Myocyte (in vitro differentiated cells): ENCODE measurements at regions not wholly inside any gene's neighbourhood (a gene's known extent, or its start where the extent isn't known, plus 50 kb on each side); places are given as distances from the start of the nearest gene placed in this dataset.
"Not testable (repeated sequence)": the region's sequence is repeated elsewhere in the genome, so short reads cannot be mapped to it uniquely, and the experiment has no call there.

Source experiments
- DNase-seq: peaks from one replicate; pipeline ENCODE4 v3.0.0-alpha.2; 2012; ENCODE audit warnings: low read depth

DNA sequence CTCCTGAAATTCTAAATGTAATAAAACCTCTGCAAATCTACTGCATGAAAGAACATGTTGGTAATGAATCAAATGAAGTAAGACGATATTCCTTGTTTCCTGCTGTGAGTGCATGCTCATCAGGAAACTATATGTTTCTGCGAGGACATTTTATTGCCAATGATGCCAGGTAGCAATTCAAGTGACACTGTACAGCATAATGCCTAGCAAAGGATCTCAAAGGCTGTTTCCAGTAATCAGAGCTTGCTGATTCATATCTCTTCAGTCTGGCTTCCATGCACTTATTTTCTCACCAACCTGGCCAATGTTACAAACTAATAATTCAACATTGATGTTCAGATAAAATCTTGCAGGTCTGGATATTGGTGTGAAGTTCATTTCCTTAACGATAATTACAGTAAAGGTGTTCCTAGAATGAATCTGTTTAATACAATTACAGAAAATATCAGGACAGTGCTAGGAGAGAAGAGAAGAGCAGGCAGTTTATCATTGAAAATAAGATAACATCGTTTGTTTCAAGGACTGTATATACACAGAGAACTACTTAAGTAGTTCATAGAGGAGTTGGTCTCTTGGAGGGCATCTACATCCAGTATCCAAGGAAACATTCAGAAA is 568.5 kb upstream of the SOX11 start:
- no peak for DNase-seq

DNA sequence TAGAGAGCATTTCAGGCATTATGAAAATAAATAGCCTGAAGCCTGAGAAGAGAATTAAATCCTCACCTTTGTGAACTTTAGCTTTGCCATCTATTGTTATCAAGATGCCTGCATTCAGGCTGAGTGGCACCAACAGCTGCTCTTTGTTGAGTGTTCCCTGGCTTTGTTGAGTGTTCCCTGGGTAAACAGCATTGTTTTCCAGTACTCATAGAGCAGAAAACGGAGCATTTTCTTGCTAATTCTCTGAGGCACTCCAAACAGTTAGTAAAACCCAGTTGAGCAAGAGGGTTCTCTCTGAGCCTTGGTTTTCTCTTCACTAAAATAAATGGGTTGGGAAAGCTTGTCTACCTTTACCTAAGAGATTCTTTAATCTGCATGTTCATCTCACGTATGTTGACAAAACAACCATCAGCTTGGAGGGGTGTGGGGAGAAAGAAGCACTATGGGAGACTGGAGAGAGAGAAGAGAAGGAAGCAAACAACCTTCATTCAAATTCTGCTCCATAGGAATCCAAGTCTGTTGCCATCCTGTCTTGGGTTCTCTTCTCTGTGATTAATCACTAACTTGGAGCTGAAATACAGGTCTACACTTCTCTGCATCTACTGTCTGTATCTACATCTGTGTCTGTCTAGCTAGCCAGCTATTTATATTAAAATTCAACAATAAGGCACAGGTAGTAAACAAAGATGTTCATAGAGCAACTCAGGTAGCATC is 567.0 kb upstream of the SOX11 start:
- no peak for DNase-seq

DNA sequence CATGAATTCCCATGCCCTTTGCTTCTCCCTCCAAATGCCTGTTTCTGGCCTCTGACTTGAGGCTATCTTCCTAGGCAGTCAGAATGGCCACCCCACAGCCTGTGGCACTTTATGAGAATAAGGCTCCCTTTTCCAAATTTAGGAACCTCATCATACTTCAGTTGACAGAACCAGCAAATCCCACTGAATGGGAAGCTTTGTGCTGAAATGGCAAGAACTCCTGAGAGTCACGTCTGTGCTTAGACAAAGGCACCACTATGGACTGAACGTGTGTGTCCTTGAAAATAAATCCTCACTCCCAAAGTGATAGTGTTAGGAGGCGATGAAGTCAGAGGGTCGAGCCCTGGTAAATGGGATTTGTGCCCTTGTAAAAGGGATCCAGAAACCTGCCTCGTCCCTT is 559.9 kb upstream of the SOX11 start:
- DNase-seq, result no peak

- DNase-seq, result no peak
Observed at GRCh38 chr2:5140347-5140746, 551.8 kb upstream of the SOX11 start.

GRCh38 chr2:5144159-5144558 is 548.0 kb upstream of the SOX11 start:
- DNase-seq, result no peak

GRCh38 chr2:5145053-5145452 is 547.1 kb upstream of the SOX11 start:
- no peak for DNase-seq

DNA sequence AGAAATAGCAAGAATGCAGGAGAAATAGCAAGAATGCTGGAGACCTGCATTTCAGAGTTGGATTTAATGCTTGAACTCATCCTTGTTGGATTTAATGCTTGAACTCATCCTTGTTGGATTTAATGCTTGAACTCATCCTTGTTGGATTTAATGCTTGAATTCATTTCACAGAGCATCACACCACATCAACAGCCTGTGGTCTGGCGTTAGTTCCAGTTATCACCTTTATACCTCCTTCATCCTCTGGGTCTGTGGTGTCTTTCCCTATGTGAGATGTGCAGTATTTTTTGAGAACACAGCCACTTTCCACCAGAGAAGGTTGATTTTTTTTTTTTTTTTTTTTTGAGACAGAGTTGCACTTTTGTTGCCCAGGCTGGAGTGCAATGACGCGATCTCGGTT is 546.4 kb upstream of the SOX11 start:
- no peak for DNase-seq

GRCh38 chr2:5148392-5149085 is 543.6 kb upstream of the SOX11 start:
- no peak for DNase-seq

DNA sequence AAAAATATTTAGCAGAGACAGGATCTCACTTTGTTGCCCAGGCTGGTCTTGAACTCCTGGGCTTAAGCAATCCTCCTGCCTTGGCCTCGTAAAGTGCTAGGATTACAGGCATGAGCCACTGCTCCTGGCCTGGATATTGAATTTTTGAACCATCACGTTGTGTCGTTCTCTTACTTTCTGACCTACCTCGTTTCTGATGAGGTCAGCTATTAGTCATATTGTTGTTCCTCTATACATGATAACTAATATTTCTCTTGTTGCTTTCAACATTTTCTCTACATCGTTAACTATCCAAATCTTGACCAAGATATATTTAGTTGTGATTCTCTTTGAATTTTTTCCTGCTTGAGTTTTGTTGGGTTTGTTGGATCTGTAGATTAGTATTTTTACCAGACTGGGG is 541.3 kb upstream of the SOX11 start:
- DNase-seq, result no peak

- DNase-seq, result no peak
Observed at GRCh38 chr2:5164776-5165525, 527.2 kb upstream of the SOX11 start.

DNA sequence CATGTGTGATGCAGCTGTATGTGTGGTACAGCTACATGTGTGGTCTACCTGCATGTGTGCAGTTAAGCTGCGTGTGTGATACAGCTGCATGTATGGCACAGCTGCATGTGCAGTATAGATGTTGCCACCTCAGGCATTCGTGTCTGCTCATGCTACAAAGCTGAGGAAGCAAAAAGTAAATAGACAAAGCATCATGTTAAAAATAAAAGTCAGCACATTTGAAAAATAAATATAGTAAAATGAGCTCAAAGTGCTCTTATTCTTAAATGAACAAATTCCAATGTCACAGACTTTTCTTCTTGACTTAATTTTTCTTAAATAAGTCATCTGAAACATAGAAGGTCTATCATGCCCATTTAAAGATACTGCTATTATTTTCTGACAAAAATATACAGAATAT is 519.3 kb upstream of the SOX11 start:
- DNase-seq, result no peak

DNA sequence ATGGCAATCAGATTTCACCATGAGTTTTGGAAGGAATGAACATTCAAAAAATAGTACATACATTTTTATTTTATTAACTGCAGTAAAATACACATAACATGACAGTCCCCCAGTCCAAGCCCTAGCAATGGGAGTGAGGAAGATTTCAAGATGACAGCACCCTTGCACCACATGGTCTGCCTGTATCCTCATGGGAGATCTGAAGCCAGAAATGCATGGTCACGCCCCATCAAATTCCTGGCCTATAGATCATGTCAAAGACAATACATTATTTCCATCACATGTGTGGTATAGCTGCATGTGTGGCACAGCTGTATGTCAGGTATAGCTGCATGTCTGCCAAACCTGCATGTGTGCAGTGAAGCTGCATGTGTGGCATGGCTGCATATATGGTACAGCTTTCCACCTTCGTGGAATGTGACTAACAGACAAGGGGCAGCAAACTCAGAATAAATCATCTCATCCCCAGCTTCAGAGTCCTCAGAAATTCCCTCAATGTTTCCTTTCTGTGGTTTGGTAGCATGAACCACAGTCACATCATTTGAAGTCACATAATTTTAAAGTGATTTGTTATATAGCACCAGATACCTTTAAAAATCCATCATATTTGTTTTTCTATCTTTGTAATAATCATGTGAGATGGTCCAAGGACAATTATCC is 518.2 kb upstream of the SOX11 start:
- DNase-seq, result no peak

- DNase-seq, result no peak
Observed at GRCh38 chr2:5175231-5175630, 517.0 kb upstream of the SOX11 start.

DNA sequence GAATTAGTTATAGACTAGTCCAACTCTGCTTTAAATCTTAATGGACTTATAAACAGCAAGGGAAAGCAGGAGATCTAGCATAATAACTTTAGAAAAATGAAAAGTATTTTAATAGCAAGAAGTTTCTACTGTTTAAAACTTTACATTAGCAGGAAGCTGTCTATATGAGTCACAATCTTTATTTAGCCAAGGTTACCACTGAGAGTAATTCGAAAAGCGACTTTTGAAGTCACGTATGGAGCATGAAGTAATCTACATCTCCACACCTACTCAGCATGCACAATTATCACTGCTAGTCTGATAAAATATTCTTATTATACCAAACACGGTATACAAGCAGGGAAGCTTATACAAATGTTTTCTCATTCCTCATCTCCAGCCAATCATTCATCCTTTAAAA is 515.4 kb upstream of the SOX11 start:
- DNase-seq, result no peak

DNA sequence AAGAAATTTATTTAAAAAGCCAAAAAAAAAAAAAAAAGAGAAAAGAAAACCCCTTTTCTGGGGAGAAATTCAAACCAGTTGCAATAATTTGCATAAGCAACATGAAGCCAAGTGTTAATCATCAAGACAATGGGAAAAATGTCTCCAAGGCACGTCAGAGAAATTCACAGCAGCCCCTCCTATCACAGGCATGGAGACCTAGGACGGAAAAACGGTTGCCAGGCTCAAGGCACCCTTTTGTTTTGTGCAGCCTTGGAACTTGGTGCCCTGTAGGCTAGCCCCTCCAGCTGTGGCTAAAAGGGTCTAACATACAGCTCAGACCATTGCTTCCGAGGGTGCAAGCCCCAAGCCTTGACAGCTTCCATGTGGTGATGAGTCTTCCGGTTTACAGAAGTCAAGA is 509.2 kb upstream of the SOX11 start:
- no peak for DNase-seq

- DNase-seq, result no peak
Observed at GRCh38 chr2:5187283-5187682, 504.9 kb upstream of the SOX11 start.

GRCh38 chr2:5188636-5189035 is 503.5 kb upstream of the SOX11 start:
- DNase-seq, result no peak

- no peak for DNase-seq
Observed at GRCh38 chr2:5190023-5190422, 502.2 kb upstream of the SOX11 start.

DNA sequence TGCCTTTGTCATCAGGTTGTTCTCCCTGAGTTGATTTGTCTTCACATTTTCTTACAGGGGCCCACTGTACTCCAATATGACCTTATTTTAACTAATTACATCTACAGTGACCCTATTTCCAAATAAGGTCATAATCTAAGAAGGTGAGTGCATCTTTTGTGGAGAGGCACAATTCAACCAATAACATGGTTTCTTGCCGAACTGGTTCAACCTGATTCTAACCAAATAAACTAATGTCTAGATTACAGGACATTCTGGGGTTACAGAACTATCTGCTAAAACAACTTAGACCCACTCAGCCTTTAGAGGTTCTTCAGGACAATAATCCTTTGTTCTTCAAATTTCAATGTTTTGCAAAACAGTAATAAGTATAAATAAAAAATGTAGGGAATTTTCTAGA is 496.5 kb upstream of the SOX11 start:
- DNase-seq, result no peak

DNA sequence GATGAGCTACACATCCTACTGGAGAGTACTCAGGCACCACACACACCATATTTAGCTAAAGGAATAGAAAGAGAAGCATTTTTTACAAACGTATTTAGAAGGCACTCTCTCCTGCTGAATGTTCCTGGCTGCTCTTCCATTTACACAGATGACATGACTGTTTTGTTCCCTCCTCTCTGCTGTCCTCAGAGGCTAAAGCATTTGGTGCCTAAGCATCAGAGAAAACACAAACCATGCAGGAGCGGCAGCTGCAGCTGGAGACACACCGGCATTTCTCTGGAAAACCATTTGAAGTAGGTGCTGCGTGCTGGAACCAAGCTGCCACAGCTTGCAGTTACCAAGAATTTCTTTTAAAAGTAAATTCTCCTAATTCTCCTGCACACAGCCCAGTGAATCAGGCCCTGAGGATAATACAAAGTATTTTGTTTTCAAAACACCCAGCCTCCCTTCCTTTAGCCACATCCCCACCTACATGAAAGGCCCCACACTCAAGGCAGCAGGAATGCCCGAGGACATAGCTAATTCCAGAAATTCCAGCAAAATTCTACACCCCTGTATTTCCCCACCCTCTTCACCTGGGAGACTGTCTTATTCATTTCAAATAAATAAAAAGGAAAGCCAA is 488.9 kb upstream of the SOX11 start:
- no peak for DNase-seq

GRCh38 chr2:5206742-5207141 is 485.4 kb upstream of the SOX11 start:
- not testable (repeated sequence) for DNase-seq
